ENCODE measurements at regions not wholly inside any gene's neighbourhood (a gene's known extent, or its start where the extent isn't known, plus 50 kb on each side); places are given as distances from the start of the nearest gene placed in this dataset.

DNA sequence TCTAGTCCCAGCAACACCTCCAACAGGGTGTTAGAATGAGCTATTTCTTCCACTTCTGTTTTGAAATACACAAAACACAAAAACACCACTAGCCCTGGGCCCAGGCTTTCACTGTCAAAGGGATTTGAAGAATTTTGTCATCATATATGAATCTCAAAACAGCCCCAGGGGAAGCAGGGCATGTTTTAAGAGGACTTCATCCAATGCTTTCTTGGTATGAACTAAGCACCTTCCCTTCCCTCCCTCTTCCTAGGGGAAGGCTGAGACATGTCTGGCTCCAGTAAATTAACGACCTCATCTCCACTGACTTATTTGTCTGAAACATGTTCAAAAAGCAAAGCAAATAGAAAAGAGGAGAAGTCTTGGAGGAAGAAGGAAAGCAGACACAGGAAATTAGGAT is 75.7 kb upstream of the INCENP start (continued):
- TF ChIP-seq, protein P1, sequence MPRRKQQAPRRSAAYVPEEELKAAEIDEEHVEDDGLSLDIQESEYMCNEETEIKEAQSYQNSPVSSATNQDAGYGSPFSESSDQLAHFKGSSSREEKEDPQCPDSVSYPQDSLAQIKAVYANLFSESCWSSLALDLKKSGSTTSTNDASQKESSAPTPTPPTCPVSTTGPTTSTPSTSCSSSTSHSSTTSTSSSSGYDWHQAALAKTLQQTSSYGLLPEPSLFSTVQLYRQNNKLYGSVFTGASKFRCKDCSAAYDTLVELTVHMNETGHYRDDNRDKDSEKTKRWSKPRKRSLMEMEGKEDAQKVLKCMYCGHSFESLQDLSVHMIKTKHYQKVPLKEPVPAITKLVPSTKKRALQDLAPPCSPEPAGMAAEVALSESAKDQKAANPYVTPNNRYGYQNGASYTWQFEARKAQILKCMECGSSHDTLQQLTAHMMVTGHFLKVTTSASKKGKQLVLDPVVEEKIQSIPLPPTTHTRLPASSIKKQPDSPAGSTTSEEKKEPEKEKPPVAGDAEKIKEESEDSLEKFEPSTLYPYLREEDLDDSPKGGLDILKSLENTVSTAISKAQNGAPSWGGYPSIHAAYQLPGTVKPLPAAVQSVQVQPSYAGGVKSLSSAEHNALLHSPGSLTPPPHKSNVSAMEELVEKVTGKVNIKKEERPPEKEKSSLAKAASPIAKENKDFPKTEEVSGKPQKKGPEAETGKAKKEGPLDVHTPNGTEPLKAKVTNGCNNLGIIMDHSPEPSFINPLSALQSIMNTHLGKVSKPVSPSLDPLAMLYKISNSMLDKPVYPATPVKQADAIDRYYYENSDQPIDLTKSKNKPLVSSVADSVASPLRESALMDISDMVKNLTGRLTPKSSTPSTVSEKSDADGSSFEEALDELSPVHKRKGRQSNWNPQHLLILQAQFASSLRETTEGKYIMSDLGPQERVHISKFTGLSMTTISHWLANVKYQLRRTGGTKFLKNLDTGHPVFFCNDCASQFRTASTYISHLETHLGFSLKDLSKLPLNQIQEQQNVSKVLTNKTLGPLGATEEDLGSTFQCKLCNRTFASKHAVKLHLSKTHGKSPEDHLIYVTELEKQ (CRISPR knock-in tag; IDR thresholded peaks at IDR 0.05) = no peak
- TF ChIP-seq MCM7 (IDR thresholded peaks at IDR 0.05) (no peak), NFIX (CRISPR knock-in tag; IDR thresholded peaks at IDR 0.05; ENCODE audit: low read depth) (no peak), ZNF212 (CRISPR knock-in tag; IDR thresholded peaks at IDR 0.05) (no peak), DIDO1 (tag; IDR thresholded peaks at IDR 0.05; ENCODE audit: low read depth) (no peak), ZNF778 (CRISPR knock-in tag; IDR thresholded peaks at IDR 0.05) (no peak), NELFE (IDR thresholded peaks at IDR 0.05; ENCODE audit: insufficient read depth, insufficient read length) (no peak)
- TF ChIP-seq, protein P2, sequence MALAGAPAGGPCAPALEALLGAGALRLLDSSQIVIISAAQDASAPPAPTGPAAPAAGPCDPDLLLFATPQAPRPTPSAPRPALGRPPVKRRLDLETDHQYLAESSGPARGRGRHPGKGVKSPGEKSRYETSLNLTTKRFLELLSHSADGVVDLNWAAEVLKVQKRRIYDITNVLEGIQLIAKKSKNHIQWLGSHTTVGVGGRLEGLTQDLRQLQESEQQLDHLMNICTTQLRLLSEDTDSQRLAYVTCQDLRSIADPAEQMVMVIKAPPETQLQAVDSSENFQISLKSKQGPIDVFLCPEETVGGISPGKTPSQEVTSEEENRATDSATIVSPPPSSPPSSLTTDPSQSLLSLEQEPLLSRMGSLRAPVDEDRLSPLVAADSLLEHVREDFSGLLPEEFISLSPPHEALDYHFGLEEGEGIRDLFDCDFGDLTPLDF (CRISPR knock-in tag; IDR thresholded peaks at IDR 0.05) = no peak
